ENCODE measurements at regions not wholly inside any gene's neighbourhood (a gene's known extent, or its start where the extent isn't known, plus 50 kb on each side); places are given as distances from the start of the nearest gene placed in this dataset.

DNA sequence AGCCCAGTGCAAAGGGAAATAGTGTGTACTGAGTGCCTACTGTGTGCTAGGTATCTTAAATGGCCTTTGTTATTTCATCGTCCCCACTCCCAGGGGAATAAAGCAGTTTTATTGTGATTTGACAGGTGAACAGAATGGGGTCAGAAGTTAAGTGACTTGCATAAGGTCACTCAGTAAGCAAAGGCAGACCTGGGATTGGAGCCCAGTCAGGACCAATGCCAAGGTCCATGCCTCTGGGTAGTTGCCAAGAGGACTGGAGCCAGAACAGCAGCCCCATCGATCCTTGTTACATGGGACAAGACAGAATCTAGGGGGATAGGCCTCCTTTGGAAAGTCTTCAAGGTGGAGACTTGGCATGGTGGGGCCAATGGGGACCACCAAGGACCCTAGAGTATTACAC lies 227.4 kb upstream of the PWP1 start:
- TF ChIP-seq, protein P1, sequence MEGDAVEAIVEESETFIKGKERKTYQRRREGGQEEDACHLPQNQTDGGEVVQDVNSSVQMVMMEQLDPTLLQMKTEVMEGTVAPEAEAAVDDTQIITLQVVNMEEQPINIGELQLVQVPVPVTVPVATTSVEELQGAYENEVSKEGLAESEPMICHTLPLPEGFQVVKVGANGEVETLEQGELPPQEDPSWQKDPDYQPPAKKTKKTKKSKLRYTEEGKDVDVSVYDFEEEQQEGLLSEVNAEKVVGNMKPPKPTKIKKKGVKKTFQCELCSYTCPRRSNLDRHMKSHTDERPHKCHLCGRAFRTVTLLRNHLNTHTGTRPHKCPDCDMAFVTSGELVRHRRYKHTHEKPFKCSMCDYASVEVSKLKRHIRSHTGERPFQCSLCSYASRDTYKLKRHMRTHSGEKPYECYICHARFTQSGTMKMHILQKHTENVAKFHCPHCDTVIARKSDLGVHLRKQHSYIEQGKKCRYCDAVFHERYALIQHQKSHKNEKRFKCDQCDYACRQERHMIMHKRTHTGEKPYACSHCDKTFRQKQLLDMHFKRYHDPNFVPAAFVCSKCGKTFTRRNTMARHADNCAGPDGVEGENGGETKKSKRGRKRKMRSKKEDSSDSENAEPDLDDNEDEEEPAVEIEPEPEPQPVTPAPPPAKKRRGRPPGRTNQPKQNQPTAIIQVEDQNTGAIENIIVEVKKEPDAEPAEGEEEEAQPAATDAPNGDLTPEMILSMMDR (IDR thresholded peaks at IDR 0.05; ENCODE audit: control extremely low read depth in 1 of 3, insufficient read depth in 1 of 3, low read depth in 1 of 3, low read length in 3 of 3): no peak
- TF ChIP-seq TAF1 (IDR thresholded peaks at IDR 0.05; ENCODE audit: low read depth, low read length) (no peak), ZNF274 (IDR thresholded peaks at IDR 0.05; ENCODE audit: borderline replicate concordance, extremely low read depth, low read length) (no peak)

All from H1 (cell line).